Bronchial epithelial cell (primary cell): ENCODE measurements at regions not wholly inside any gene's neighbourhood (a gene's known extent, or its start where the extent isn't known, plus 50 kb on each side); places are given as distances from the start of the nearest gene placed in this dataset.
"Not testable (repeated sequence)": the region's sequence is repeated elsewhere in the genome, so short reads cannot be mapped to it uniquely, and the experiment has no call there.

Experiments used
- DNase-seq: peaks from one replicate; pipeline ENCODE4 v3.0.0-alpha.2; 2010; ENCODE audit warnings: low read depth
- FAIRE-seq: peaks from 2 replicates; lab custom pipeline; 2011; peaks lifted over from hg19 to GRCh38; lab: Jason Lieb, UNC
- H3K27me3 ChIP-seq: 2 replicates; pipeline ENCODE4 v1.5.1; 2011; ENCODE audit warnings: low read length; ENCODE audit not compliant: control insufficient read depth, insufficient read depth
- H3K36me3 ChIP-seq: 2 replicates; pipeline ENCODE4 v1.5.1; 2011; ENCODE audit warnings: low read length; ENCODE audit not compliant: control insufficient read depth, insufficient read depth
- H3K4me3 ChIP-seq: 2 replicates; pipeline ENCODE4 v1.5.1; 2011; ENCODE audit warnings: mild to moderate bottlenecking, low read depth, low read length, control low read depth
- CTCF ChIP-seq: IDR thresholded peaks from 2 replicates; pipeline ENCODE4 v1.5.1; 2011; ENCODE audit warnings: mild to moderate bottlenecking, moderate library complexity, low read length, control low read depth, inconsistent platforms; ENCODE audit not compliant: insufficient read depth, severe bottlenecking

GRCh38 chr13:42494157-42494556 is 79.8 kb upstream of the TNFSF11 start:
- TF ChIP-seq CTCF = no peak
- Histone ChIP-seq H3K36me3 (no peaks in the 10 kb centered on the region), H3K27me3 (no peaks in the 10 kb centered on the region), H3K4me3 (no peak overlapping the region)
- DNase-seq (no peak), FAIRE-seq (no peak)

- TF ChIP-seq CTCF = no peak
- H3K27me3 ChIP-seq = no peaks in the 10 kb centered on the region
- DNase-seq (peak; percentile 58), FAIRE-seq (no peak)
- no peak overlapping the region for H3K4me3 ChIP-seq
- no peaks in the 10 kb centered on the region for H3K36me3 ChIP-seq
Measured at GRCh38 chr13:42495255-42495654, 78.7 kb upstream of the TNFSF11 start.

- Histone ChIP-seq H3K4me3 (no peak overlapping the region), H3K36me3 (no peaks in the 10 kb centered on the region), H3K27me3 (no peaks in the 10 kb centered on the region)
- TF ChIP-seq CTCF = no peak
- FAIRE-seq (no peak), DNase-seq (no peak)
Measured at GRCh38 chr13:42495751-42496150, 78.2 kb upstream of the TNFSF11 start.

- not testable (repeated sequence) for H3K27me3 ChIP-seq, DNase-seq, FAIRE-seq, H3K4me3 ChIP-seq, H3K36me3 ChIP-seq
Measured at GRCh38 chr13:42496926-42497554, 76.9 kb upstream of the TNFSF11 start.

- peak; percentile 43 for FAIRE-seq
- TF ChIP-seq CTCF = no peak
Measured at GRCh38 chr13:42497798-42498197, 76.2 kb upstream of the TNFSF11 start.

GRCh38 chr13:42498521-42498920 is 75.4 kb upstream of the TNFSF11 start:
- FAIRE-seq (no peak), DNase-seq (no peak)
- no peak for TF ChIP-seq CTCF
- no peak overlapping the region for H3K4me3 ChIP-seq
- no peaks in the 10 kb centered on the region for H3K36me3 ChIP-seq
- no peaks in the 10 kb centered on the region for H3K27me3 ChIP-seq

More at GRCh38 chr13:42497798-42498197, 76.2 kb upstream of the TNFSF11 start:
- no peaks in the 10 kb centered on the region for H3K36me3 ChIP-seq
- DNase-seq = peak; percentile 95
- H3K27me3 ChIP-seq = no peaks in the 10 kb centered on the region
- no peak overlapping the region for H3K4me3 ChIP-seq
